HG03175 (cell line): ENCODE measurements at regions not wholly inside any gene's neighbourhood (a gene's known extent, or its start where the extent isn't known, plus 50 kb on each side); places are given as distances from the start of the nearest gene placed in this dataset.

Experiments used
- ATAC-seq: cut with Tn5 transposase; IDR thresholded peaks from one replicate; pipeline ENCODE4 v1.9.1; 2021; ENCODE audit warnings: mild to moderate bottlenecking, moderate library complexity; ENCODE audit not compliant: unreplicated experiment

DNA sequence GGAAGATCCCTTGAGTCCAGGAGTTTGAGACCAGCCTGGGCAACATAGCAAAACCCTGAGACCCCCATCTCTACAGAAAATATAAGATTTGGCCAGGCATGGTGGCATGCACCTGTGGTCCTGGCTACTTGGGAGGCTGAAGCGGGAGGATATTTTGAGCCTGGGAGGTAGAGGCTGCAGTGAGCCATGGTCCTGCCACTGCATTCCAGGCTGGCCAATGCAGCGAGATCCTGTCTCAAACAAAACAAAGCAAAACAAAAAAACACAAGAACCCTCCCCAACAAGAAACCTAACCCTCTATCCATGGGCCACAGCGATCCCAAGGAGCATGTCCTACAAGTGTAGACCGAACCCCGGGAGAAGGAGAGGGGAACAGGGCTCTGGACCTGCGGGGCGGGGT, 133.3 kb downstream of the MGAT5B start:
- no peak for ATAC-seq

DNA sequence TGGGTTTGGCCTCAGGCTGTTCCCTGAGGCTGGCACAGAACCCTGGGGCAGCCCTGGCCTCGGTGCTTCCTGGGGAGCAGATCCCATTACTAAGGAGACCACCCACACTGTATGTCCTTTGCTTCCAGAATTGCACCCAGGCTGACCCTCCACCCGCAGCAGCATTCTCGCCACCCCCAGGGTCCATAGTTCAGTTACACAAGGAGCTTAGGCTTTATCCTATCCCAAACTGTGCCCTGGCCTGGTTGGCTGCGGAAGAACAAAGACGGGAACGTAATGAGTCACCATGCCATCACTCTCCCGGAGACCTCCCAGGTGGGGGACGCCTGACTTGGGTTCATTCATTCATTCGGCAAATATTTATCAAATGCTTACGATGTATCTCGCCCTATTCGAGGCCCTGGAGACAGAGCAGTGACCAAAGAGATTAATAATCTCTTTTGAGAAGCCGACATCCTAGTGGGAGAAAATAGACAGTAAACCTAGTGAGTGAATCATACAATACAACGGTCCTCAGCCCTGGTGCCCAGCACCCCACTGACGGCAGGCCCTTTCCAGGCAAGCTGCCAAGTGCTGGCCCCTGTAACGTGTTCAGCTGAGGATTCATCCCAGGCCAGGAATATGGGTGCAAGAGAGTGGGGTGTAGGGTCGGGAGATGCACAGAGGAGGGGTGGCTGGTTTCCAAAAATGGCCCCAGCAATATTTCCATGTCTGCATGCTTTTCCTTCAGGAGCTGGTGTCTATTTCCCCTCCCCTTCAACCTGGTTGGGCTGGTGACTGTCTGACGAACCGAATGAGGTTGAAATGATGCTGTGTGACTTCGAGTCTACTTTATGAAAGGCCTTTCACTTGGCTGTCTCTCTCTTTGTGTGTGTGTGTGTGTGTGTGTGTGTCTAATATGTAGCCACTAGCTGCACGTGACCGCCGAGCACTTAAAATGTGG, 134.2 kb downstream of the MGAT5B start:
- no peak for ATAC-seq

DNA sequence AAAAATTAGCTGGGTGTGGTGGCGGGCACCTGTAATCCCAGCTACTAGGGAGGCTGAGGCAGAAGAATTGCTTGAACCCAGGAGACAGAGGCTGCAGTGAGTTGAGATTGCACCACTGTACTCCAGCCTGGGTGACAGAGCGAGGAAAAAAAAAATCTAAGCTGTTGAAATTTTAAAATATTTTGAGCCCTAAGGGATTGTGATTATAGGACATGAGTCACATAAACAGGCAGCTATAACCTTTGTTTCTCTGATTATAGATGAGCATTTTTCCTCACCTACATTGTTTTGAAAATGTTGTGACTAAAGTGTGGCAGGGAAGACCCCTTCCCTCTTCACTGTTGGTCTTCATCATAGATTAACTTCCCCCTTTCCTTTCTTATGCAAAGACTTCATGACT, 135.5 kb downstream of the MGAT5B start:
- ATAC-seq: no peak

DNA sequence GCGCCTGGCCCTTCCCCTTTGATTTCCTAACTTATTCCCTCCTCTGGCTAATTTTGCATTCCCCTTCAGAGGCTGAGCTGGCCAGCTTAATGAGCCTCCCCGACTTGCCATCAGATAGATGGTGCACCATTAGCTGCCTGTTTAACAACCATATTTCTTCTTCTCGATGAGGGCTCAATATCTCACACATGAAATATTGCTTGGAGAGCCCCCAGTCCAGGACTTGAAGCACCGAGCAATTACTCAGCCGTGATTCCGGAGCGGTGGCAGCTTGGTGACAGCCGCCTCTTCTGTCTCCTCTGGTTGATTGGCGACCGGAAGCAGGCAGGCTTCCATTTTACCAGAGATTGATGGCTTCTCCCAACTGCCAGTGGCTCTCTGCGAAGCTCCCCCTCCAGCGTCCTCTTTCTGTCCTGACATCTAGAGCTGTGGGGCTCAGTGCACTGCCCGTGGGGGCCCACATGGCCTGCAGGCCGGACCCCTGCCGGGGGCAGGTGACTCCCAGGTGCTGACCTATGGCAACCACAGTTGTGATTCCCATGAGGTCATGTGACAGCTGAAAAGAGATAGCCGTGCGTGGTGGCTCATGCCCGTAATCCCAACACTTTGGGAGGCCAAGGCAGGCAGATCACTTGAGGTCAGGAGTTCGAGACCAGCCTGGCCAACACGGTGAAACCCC, 133.7 kb upstream of the SEC14L1 start:
- no peak for ATAC-seq

DNA sequence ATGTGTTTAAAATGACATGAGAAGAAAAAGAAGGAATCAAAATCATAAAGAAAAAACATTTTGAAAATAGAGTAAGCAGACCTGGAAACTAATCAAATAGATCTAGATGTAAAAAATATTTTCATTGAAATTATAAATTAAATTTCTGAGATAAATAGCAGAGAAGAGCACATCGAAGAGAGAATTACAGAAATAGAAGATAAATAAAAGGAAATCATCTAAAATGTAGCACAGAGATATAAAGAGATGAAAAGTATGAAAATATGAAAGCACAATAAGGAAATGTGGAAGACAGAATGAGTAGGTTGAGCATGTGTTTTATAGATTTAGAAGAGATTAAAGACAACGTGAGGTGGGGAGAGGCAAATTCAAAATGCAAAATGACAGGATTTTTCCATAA, 130.9 kb upstream of the SEC14L1 start:
- ATAC-seq: no peak

DNA sequence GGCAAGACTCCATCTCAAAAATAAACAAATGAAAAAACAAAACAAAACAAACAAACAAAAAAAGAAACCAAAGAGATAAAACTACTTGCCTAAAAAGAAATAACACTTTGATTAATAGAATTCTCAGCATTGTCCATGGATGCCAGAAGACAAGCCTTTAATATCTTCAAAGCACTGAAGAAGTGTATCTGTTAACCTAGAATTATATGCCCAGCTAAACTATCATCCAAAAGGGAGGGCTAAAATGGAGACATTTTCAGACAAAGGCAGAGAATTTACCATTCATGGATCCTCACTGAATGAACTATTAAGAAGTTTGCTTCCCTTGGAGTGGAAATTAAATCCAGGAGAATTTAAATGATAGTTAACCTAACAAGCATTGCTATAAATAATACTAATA, 130.1 kb upstream of the SEC14L1 start:
- no peak for ATAC-seq

DNA sequence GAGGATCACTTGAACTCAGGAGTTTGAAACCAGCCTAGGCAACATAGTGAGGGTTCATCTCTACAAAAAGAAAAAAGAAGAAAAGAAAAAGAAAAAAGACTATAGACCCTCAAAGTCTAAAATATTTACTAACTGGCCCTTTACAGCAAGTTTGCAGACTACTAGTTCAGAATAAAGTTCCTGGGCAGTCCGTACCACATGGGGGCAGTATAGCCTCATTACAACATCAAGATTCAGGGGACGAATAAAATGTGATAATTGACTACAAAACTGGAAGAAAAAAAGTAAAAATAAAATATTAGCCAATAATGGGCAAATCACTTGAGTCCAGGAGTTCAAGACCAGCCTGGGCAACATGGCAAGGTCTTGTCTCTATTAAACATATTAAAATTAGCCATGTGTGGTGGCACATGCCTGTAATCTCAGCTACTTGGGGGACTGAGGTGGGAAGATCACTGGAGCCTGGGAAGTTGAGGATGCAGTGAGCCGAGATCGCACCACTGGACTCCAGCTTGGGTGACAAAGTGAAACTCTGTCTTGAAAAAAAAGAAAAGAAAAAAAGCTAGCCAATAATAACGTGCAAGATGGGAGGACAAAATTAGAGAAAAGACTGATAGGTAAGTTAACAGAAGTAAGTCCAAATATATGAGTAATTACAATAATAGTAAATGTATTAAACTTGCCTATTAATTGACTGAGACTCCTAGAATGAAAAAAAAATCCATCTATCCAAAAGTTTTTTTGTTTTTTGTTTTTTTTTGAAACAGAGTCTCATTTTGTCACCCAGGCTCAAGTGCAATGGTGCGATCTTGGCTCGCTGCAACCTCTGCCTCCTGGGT, 129.4 kb upstream of the SEC14L1 start:
- ATAC-seq: no peak

DNA sequence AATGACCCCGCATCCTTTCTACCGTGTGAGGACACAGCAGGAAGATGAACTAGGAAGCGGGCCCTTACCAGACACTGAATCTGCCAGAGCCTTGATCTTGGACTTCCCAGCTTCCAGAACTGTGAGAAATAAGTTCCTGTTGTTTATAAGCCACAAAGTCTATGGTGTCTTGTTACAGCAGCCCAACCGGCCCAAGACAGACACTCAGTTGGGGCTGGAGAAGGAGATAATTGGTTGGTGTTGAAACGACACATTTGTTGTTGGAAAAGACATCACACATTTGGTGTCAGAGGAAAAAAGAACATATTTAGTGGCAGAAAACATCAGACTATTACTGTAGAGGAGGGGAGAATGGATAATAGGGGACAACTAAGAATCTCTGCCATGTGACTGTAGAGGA, 122.3 kb upstream of the SEC14L1 start:
- no peak for ATAC-seq

DNA sequence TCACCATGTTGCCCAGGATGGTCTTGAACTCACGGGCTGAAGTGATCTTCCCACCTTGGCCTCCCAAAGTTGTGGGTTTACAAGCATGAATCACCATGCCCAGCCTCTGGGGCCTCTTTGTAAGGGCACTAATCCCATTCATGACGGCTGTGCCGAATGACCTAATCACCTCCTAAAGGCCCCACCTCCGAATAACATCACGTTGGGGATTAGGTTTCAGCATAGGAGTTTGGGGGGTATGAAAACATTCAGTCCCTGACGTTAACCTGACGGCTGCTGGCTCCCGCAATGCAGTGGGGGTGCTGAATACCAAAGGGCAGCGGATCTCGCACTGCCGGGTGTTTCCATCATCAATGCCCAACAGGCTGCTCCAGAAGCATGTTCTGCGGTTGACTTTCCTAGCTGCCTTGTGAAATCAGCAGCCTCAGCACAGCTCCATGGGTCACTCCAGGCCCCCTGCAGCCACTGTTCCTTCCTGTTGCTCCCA, 120.8 kb upstream of the SEC14L1 start:
- ATAC-seq: no peak

DNA sequence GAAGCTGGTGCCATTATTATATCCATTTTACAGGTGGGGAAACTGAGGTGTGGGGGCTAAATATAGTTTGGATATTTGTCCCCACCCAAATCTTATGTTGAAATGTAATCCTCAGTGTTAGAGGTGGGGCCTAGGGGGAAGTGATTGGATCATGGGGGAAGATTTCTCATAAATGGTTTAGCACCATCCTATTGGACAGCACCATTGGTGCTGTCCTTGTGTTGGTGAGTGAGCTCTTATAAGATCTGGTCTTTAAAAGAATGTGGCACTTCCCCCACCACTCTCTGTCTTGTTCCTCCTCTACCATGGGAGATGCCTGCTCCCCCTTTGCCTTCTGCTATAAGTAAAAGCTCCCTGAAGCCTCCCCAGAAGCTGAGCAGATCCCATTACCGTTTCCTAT, 119.8 kb upstream of the SEC14L1 start:
- ATAC-seq: no peak

DNA sequence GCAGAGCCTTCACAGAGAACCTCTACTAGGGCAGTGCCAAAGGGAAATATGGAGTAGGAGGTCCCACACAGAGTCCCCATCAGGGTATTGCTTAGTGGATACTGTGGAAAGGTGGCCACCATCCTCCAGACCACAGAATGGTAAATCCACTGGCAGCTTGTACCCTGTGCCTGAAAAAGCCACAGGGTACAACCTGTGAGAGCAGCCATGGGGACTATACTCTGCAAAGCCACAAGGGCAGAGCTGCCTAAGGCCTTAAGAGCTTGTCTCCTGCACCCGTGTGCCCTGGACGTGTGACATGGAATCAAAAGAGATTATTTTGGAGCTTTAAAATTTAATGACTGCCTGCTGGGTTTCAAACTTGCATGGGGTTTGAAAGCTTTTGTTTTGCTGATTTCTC, 118.0 kb upstream of the SEC14L1 start:
- ATAC-seq: no peak

DNA sequence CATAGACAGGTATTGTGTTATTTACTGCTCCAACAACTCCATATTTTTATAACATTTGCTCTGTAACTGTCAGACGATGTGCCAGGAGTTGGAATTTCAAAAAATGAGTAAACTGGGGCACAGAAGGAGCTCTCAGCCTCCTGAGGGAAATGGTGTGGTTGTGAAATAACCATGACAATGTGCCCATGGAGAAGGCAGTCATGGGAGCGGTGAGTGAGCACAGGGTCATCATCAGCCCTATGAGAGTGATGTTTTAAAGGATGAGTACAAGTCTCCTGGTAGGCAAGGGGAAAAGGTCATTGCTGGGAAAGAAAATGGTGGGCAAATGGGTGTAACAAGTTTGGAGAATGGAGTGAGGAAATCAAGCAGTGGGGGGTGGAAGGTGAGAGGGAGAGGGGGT, 115.0 kb upstream of the SEC14L1 start:
- ATAC-seq: no peak

DNA sequence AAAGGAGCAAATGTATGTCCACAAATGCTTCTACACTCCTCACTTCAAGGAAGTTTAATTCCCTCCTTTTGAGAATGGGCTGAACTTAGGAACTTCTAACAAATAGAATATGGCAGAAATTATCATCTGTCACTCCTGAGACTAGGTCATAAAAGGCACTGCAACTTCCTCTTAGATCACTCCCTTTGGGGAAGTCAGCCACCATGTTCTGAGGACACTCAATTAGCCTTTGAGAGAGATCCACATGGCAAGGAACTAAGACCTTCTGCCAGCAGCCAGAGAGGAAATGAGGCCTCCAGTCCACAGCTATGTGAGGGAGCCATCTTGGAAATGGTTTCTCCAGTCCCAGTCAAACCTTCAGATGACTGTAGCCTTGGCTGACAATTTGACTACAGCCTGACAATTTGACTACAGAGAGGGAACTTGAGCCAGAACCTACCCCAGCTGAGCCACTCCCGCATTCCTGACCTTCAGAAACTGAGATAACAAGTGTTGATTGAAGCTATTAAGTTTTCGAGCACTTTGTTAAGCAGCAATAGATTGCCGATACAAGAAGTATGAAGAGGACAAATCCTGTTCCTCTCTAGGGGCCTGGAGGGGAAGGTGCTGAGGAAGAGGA, 113.4 kb upstream of the SEC14L1 start:
- no peak for ATAC-seq

DNA sequence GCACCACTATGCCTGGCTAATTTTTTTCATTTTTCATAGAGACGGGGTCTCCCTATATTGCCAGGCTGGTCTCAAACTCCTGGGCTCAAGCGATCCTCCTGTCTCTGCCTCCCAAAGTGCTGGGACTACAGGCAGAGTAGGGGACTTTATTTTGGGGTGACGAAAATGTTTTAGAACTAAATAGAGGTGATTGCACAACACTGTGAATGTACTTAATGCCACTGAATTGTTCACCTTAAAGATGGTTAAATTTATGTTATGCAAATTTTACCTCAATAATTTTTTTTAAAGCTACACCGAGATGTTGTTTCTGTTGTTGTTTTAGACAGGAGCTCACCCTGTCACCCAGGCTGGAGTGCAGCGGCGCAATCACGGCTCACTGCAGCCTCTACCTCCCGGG, 111.9 kb upstream of the SEC14L1 start:
- no peak for ATAC-seq

DNA sequence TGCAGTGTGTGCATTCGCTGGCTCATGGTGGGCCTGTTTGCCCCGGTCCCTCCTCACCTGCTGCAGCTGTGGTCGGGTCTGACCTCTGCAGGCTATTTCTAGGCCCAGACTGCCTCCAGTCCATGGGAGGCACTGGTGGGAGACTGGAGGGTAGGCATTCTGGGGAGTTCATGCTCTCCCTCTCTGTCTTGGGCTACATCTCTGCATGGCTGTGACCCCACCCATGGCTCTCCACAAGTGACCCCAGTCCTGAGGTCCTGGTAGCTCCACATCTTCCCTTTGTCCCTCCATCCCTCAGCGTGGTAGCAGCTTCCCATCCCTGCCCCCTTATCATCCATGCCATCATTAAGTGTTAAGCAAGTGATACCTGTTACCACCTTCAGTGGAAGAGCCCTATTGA, 107.8 kb upstream of the SEC14L1 start:
- ATAC-seq: no peak

DNA sequence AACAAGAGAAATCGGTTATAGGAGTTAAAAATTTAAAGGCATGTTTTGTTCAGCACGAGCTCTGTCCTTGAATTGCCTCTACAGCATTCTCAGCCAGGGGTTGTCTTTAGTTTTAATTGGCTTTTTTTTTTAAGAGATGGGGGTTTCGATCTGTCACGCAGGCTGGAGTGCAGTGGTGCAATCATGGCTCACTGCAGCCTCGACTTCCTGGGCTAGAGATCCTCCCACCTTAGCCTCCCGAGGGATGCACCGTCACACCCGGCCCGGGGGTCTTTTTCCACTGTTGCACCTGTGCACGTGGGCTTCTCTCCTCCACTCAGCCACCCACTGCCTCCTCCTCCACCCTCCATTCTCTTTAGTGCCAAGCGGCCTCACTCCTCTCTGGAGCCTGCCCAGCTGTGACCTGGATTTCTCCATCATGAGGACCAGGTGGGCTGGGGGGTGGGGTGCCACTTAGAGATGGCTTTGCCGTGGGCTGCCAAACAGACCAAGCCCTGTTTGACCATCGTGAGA, 106.8 kb upstream of the SEC14L1 start:
- ATAC-seq: no peak

DNA sequence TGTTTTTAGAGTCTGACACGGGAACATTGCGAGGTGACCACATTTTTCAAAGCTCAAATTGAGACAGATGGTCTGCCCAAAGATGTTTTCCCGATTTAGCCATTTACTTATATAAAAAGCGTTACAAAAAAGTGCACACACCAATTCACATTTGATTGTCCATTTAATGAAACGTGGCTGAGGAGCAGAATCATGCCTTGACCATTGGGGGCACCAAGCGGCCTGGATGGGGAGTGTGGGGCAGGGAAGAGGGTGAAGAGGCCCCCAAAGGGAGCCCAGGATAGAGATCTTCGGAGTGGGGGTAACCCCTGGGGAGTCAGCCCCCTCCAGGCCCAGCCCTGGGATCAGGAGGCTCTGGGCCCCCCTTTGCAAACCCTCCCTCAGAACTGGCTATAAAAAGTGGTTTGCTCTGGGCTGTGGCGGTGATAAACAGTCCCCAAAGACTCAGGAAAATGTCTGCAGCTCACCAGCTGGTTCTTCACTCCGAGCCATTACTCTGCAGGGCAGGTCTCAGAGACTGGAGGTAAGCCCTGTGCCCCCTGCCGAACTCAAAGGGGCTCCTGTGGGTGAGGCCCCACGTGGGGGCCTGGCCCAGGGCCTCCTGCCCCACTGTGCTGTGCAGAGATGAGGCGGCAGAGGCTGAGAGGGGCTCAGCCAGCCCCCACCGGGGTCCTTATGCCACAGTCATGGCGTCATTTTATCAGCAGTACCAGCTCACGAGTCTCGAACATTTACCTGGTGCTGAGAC, 105.9 kb upstream of the SEC14L1 start:
- no peak for ATAC-seq

DNA sequence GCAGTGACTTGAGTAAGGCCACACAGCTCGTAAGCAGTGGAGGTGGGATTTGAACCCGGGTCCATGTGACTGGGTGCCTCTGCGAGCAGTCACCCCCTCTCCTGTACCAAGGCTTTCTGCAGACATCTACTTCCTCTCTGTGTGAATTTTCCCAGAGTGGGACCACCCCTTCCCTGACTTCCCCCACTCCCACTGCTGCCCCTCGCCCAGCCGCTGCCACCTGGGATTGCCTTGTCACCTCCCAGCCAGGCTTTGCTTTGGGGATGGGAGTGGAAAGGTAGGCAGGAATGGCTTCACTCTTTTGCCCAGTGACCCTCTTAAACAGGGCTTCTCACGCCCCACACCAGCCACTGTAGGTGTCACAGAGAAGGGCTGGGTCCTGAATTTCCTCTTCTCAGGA, 105.2 kb upstream of the SEC14L1 start:
- no peak for ATAC-seq

DNA sequence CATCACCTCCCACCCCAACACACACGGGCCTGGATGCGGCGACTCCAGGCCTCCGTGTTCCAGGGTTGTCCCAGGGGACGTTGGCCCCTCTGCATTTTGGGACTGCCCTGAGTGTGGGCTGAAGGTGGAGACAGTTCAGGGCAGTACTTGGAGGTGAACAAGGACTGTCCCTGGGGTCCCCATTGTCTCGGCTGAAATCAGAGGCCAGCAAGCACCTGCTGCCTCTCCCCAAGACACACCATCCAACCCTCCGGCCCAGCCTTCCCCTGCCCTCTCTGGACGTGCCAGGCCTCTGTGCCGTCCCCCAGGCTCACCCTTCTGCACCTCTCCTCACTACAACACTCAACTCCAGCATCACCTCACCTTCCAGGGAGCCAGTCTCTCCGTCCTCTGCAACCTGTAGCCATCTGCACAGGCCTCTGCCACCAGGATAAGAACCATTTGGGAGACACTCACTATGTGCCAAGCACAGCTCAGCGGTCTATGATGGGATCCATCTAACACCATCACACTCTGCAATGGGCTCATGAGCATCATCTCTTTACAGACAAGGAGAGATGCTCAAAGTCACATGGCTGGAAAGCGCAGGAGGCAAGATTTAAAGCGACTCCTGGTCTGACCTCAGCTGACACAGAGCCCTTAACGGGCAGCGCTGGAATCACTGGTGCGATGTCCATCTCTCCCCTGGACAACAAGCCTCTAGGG, 104.5 kb upstream of the SEC14L1 start:
- ATAC-seq: no peak
